GM23338 (cell line): ENCODE measurements at regions not wholly inside any gene's neighbourhood (a gene's known extent, or its start where the extent isn't known, plus 50 kb on each side); places are given as distances from the start of the nearest gene placed in this dataset.

Source experiments
- ATAC-seq: fragments of 200-7000 bp; cut with Tn5 transposase; 3 replicates; pipeline ENCODE4 v1.9.1; 2020
- DNase-seq: peaks from one replicate; pipeline ENCODE4 v3.0.0-alpha.2; 2015; ENCODE audit warnings: low spot score
- H2AFZ ChIP-seq: fragments of 200-600 bp; sonication (generic); 2 replicates; pipeline ENCODE4 v1.8.0; 2016; ENCODE audit warnings: antibody characterized with exemption, mild to moderate bottlenecking, moderate library complexity
- H3F3A ChIP-seq: fragments of 200-600 bp; sonication (generic); replicated peaks from 2 replicates; pipeline ENCODE4 v1.8.0; 2017; ENCODE audit warnings: antibody characterized with exemption, mixed run types, low read depth
- H3K27ac ChIP-seq: fragments of 200-600 bp; sonication (generic); 2 replicates; pipeline ENCODE4 v1.6.1; 2016; ENCODE audit warnings: low read depth
- H3K27me3 ChIP-seq: fragments of 200-600 bp; sonication (generic); 2 replicates; pipeline ENCODE4 v1.8.0; 2016; ENCODE audit warnings: mild to moderate bottlenecking, mixed run types, moderate library complexity; ENCODE audit not compliant: insufficient read depth
- H3K36me3 ChIP-seq: fragments of 200-600 bp; sonication (generic); 2 replicates; pipeline ENCODE4 v1.8.0; 2016; ENCODE audit warnings: mild to moderate bottlenecking; ENCODE audit not compliant: insufficient read depth
- H3K4me1 ChIP-seq: fragments of 200-600 bp; sonication (generic); 2 replicates; pipeline ENCODE4 v1.8.0; 2016; ENCODE audit warnings: mild to moderate bottlenecking, moderate library complexity; ENCODE audit not compliant: insufficient read depth
- H3K4me2 ChIP-seq: fragments of 200-600 bp; sonication (generic); 2 replicates; pipeline ENCODE4 v1.7.1; 2017; ENCODE audit warnings: mixed run types
- H3K4me3 ChIP-seq: fragments of 200-600 bp; sonication (generic); 2 replicates; pipeline ENCODE4 v1.6.1; 2016; ENCODE audit warnings: mixed run types
- H3K79me2 ChIP-seq: fragments of 200-600 bp; sonication (generic); replicated peaks from 2 replicates; pipeline ENCODE4 v1.8.0; 2017; ENCODE audit warnings: mild to moderate bottlenecking; ENCODE audit not compliant: insufficient read depth
- H3K9me2 ChIP-seq: fragments of 200-600 bp; sonication (generic); 2 replicates; pipeline ENCODE4 v1.8.0; 2017; ENCODE audit not compliant: insufficient read depth
- H4K20me1 ChIP-seq: fragments of 200-600 bp; sonication (generic); replicated peaks from 2 replicates; pipeline ENCODE4 v1.8.0; 2017; ENCODE audit warnings: mild to moderate bottlenecking; ENCODE audit not compliant: insufficient read depth
- H3K27ac Mint-ChIP-seq: 2 replicates; pipeline ENCODE4 v1.8.0; 2020; ENCODE audit warnings: inconsistent platforms, mild to moderate bottlenecking, moderate library complexity, mixed read lengths
- H3K27me3 Mint-ChIP-seq: 3 replicates; pipeline ENCODE4 v1.8.0; 2022; ENCODE audit warnings: low read depth, mild to moderate bottlenecking, moderate library complexity, mixed read lengths, inconsistent platforms; ENCODE audit not compliant: insufficient read depth, poor library complexity
- H3K36me3 Mint-ChIP-seq: 3 replicates; pipeline ENCODE4 v1.8.0; 2021; ENCODE audit warnings: low read depth, mild to moderate bottlenecking, inconsistent platforms, moderate library complexity, mixed read lengths
- H3K4me1 Mint-ChIP-seq: 3 replicates; pipeline ENCODE4 v1.8.0; 2020; ENCODE audit warnings: mild to moderate bottlenecking, inconsistent platforms, mixed read lengths
- H3K4me3 Mint-ChIP-seq: 3 replicates; pipeline ENCODE4 v1.8.0; 2021; ENCODE audit warnings: moderate library complexity, mild to moderate bottlenecking, inconsistent platforms, mixed read lengths
- H3K9me3 Mint-ChIP-seq: 3 replicates; pipeline ENCODE4 v1.8.0; 2020; ENCODE audit warnings: moderate library complexity, mild to moderate bottlenecking, inconsistent platforms, mixed read lengths
- CREB1 ChIP-seq: fragments of 250-450 bp; sonication (Bioruptor Pico); IDR thresholded peaks from 2 replicates; pipeline ENCODE4 v1.5.0; 2020; ENCODE audit warnings: low read depth, mild to moderate bottlenecking, moderate library complexity
- CTCF ChIP-seq, 2 experiments: fragments of 200-600 bp in 1 of 2; sonication (generic) in 1 of 2; conservative IDR thresholded peaks; 2 replicates each; pipeline versions ENCODE4 v1.5.1 to v1.6.1; 2016 to 2017; ENCODE audit warnings: antibody characterized with exemption in 2 of 2, low read depth in 2 of 2, mild to moderate bottlenecking in 2 of 2, moderate library complexity in 1 of 2
- EZH2 ChIP-seq: fragments of 200-600 bp; sonication (generic); IDR thresholded peaks from one replicate; pipeline ENCODE4 v1.8.0; 2017; ENCODE audit warnings: antibody characterized with exemption, mild to moderate bottlenecking, low read depth; ENCODE audit not compliant: unreplicated experiment
- EZH2phosphoT487 ChIP-seq: fragments of 200-600 bp; sonication (generic); IDR thresholded peaks from one replicate; pipeline ENCODE4 v1.8.1; 2018; ENCODE audit warnings: antibody characterized with exemption; ENCODE audit not compliant: unreplicated experiment
- NANOG ChIP-seq: IDR thresholded peaks from 2 replicates; pipeline ENCODE4 v1.6.1; 2016; ENCODE audit warnings: antibody characterized with exemption, borderline replicate concordance
- STAT1 ChIP-seq: IDR thresholded peaks from one replicate; pipeline ENCODE4 v1.6.1; 2016; ENCODE audit warnings: antibody characterized with exemption; ENCODE audit not compliant: unreplicated experiment
- ZNF114 ChIP-seq: fragments of 250-450 bp; sonication (Bioruptor Pico); IDR thresholded peaks from 2 replicates; pipeline ENCODE4 v1.5.0; 2020; ENCODE audit warnings: mild to moderate bottlenecking, moderate library complexity
- ZNF331 ChIP-seq: fragments of 250-450 bp; sonication (Bioruptor Pico); IDR thresholded peaks from 2 replicates; pipeline ENCODE4 v1.5.0; 2020; ENCODE audit warnings: low read depth, mild to moderate bottlenecking, moderate library complexity
- ZNF462 ChIP-seq: fragments of 250-450 bp; sonication (Bioruptor Pico); IDR thresholded peaks from 2 replicates; pipeline ENCODE4 v1.5.0; 2020; ENCODE audit warnings: mild to moderate bottlenecking, moderate library complexity
- TF ChIP-seq, protein P1 (sequence below): IDR thresholded peaks from 2 replicates; pipeline ENCODE4 v1.6.1; 2016; ENCODE audit warnings: antibody characterized with exemption

GRCh38 chr12:28750946-28751685 is 398.0 kb upstream of the FAR2 start:
- ATAC-seq (no peak), DNase-seq (no peak)
- TF ChIP-seq ZNF331 (CRISPR knock-in tag) = no peak
- TF ChIP-seq, protein P1, sequence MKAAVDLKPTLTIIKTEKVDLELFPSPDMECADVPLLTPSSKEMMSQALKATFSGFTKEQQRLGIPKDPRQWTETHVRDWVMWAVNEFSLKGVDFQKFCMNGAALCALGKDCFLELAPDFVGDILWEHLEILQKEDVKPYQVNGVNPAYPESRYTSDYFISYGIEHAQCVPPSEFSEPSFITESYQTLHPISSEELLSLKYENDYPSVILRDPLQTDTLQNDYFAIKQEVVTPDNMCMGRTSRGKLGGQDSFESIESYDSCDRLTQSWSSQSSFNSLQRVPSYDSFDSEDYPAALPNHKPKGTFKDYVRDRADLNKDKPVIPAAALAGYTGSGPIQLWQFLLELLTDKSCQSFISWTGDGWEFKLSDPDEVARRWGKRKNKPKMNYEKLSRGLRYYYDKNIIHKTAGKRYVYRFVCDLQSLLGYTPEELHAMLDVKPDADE = no peak
- TF ChIP-seq EZH2phosphoT487 = no peak
- TF ChIP-seq EZH2 = no peak
- no peak for TF ChIP-seq NANOG
- no peak for TF ChIP-seq STAT1
- no peak for TF ChIP-seq ZNF114 (CRISPR knock-in tag)
- no peak for TF ChIP-seq CTCF (conservative IDR thresholded peaks at IDR 0.05; ENCODE audit: low read depth in 2 of 2)
- H3K27ac ChIP-seq = no peak overlapping the region
- Mint-ChIP-seq H3K27ac (no peak overlapping the region), H3K4me3 (no peak overlapping the region), H3K27me3 (no peaks in the 10 kb centered on the region), H3K9me3 (peaks cover 32% of the 10 kb centered on the region), H3K4me1 (no peaks in the 10 kb centered on the region; the same call in 2 of the 3 replicates), H3K36me3 (peaks cover 26% of the 10 kb centered on the region)
- no peaks in the 10 kb centered on the region for H3K27me3 ChIP-seq
- H3K79me2 ChIP-seq = no peaks in the 10 kb centered on the region
- H3K36me3 ChIP-seq = no peaks in the 10 kb centered on the region
- no peak overlapping the region for H2AFZ ChIP-seq
- H3F3A ChIP-seq = no peaks in the 10 kb centered on the region
- no peaks in the 10 kb centered on the region for H3K4me1 ChIP-seq
- H3K4me2 ChIP-seq = no peak overlapping the region
- H4K20me1 ChIP-seq = no peaks in the 10 kb centered on the region
- peaks cover 29% of the 10 kb centered on the region for H3K9me2 ChIP-seq
- no peak overlapping the region for H3K4me3 ChIP-seq

- Histone ChIP-seq H3K79me2 (no peaks in the 10 kb centered on the region), H3K36me3 (no peaks in the 10 kb centered on the region), H2AFZ (no peak overlapping the region), H3K27ac (no peak overlapping the region), H3K27me3 (no peaks in the 10 kb centered on the region), H3K9me2 (peaks cover 8% of the 10 kb centered on the region; the same call in 1 of the 2 replicates), H3K4me1 (peaks cover 6% of the 10 kb centered on the region), H4K20me1 (no peaks in the 10 kb centered on the region), H3K4me2 (no peak overlapping the region), H3F3A (no peaks in the 10 kb centered on the region), H3K4me3 (no peak overlapping the region)
- TF ChIP-seq CREB1 (CRISPR knock-in tag) (no peak), ZNF114 (CRISPR knock-in tag) (no peak), NANOG (no peak), ZNF462 (CRISPR knock-in tag) (no peak), EZH2 (no peak), EZH2phosphoT487 (no peak), ZNF331 (CRISPR knock-in tag) (no peak)
- Mint-ChIP-seq H3K27me3 (peaks cover 2% of the 10 kb centered on the region), H3K4me1 (peaks cover 12% of the 10 kb centered on the region), H3K9me3 (peaks cover 59% of the 10 kb centered on the region), H3K4me3 (no peak overlapping the region), H3K36me3 (peaks cover 53% of the 10 kb centered on the region), H3K27ac (no peak overlapping the region)
- DNase-seq (no peak), ATAC-seq (no peak)
Observed at GRCh38 chr12:28755027-28755426, 394.1 kb upstream of the FAR2 start.
